Karpas-422 (cell line): ENCODE measurements at regions not wholly inside any gene's neighbourhood (a gene's known extent, or its start where the extent isn't known, plus 50 kb on each side); places are given as distances from the start of the nearest gene placed in this dataset.

Experiments
- DNase-seq: peaks from one replicate; pipeline ENCODE4 v3.0.0-alpha.2; 2015
- H2AFZ ChIP-seq: fragments of 200-600 bp; sonication (generic); 2 replicates; pipeline ENCODE4 v1.6.1; 2014; ENCODE audit warnings: antibody characterized with exemption, low read length, mixed read lengths
- H3K27ac ChIP-seq: fragments of 200-600 bp; sonication (generic); 2 replicates; pipeline ENCODE4 v1.5.1; 2014; ENCODE audit warnings: mild to moderate bottlenecking, low read length, moderate library complexity
- H3K27me3 ChIP-seq: fragments of 200-600 bp; sonication (generic); 2 replicates; pipeline ENCODE4 v1.6.1; 2014; ENCODE audit warnings: low read length, mixed read lengths
- H3K36me3 ChIP-seq: fragments of 200-600 bp; sonication (generic); 2 replicates; pipeline ENCODE4 v1.6.1; 2014; ENCODE audit warnings: low read length, mixed read lengths; ENCODE audit not compliant: insufficient read depth
- H3K4me1 ChIP-seq: fragments of 200-600 bp; sonication (generic); 2 replicates; pipeline ENCODE4 v1.6.1; 2014; ENCODE audit warnings: mild to moderate bottlenecking, low read length, mixed read lengths
- H3K4me2 ChIP-seq: fragments of 200-600 bp; sonication (generic); 2 replicates; pipeline ENCODE4 v1.6.1; 2014; ENCODE audit warnings: low read length, low read depth, mild to moderate bottlenecking; ENCODE audit not compliant: poor library complexity, severe bottlenecking
- H3K4me3 ChIP-seq: fragments of 200-600 bp; sonication (generic); 2 replicates; pipeline ENCODE4 v1.5.1; 2014; ENCODE audit warnings: mild to moderate bottlenecking, antibody characterized with exemption, low read length, mixed read lengths
- H3K79me2 ChIP-seq: fragments of 200-600 bp; sonication (generic); 2 replicates; pipeline ENCODE4 v1.6.1; 2014; ENCODE audit warnings: mild to moderate bottlenecking, low read length, mixed read lengths
- H3K9ac ChIP-seq: fragments of 200-600 bp; sonication (generic); 2 replicates; pipeline ENCODE4 v1.6.0; 2014; ENCODE audit warnings: low read length
- H3K9me2 ChIP-seq: fragments of 200-600 bp; sonication (generic), shearing (Covaris generic); replicated peaks from 2 replicates; pipeline ENCODE4 v1.6.0; 2014; ENCODE audit warnings: mild to moderate bottlenecking, low read length, moderate library complexity; ENCODE audit not compliant: insufficient read depth
- H3K9me3 ChIP-seq: fragments of 300-700, 200-600 bp; sonication (generic); 2 replicates; pipeline ENCODE4 v1.6.1; 2014; ENCODE audit warnings: low read length, mixed read lengths
- H4K20me1 ChIP-seq: fragments of 200-600 bp; sonication (generic); 2 replicates; pipeline ENCODE4 v1.6.1; 2014; ENCODE audit warnings: mild to moderate bottlenecking, antibody characterized with exemption, low read length, low read depth; ENCODE audit not compliant: insufficient read depth

- no peaks in the 10 kb centered on the region for H3K36me3 ChIP-seq
- H3K9me2 ChIP-seq, result no peaks in the 10 kb centered on the region
- H3K4me2 ChIP-seq, result no peak overlapping the region
- no peaks in the 10 kb centered on the region for H3K9me3 ChIP-seq
- no peaks in the 10 kb centered on the region for H3K27me3 ChIP-seq
- H3K4me1 ChIP-seq, result no peaks in the 10 kb centered on the region
- H3K4me3 ChIP-seq, result no peak overlapping the region
- H3K27ac ChIP-seq, result no peak overlapping the region
- no peaks in the 10 kb centered on the region for H3K79me2 ChIP-seq
- no peak overlapping the region for H3K9ac ChIP-seq
- no peaks in the 10 kb centered on the region for H4K20me1 ChIP-seq
- DNase-seq, result no peak
- no peak overlapping the region for H2AFZ ChIP-seq
Observed at GRCh38 chr13:111033172-111034130, 81.7 kb upstream of the ARHGEF7 start.

DNA sequence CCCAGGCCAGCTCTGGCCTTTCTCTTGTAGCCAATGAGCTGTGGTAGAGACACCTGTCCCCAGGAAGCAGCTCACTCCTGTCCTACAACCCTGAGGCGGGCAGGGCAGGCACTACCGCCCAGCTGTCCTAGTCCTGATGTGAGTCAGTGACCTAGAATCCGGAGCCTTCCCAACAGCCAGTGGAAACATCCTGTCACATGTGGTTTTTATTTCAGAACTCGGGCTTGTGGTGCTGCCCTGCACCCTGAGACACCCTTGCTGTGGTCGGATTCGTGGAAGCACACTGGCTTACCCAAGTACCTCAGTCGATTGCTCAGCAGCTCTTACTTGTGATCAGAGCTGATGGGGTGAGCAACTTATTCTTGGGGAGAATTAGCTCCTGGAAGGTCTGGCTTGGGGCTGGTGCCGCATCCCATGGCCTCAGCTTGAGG lies 83.6 kb upstream of the ARHGEF7 start:
- Histone ChIP-seq H2AFZ (no peak overlapping the region), H3K79me2 (no peaks in the 10 kb centered on the region), H3K36me3 (no peaks in the 10 kb centered on the region), H3K27me3 (no peaks in the 10 kb centered on the region), H4K20me1 (no peaks in the 10 kb centered on the region), H3K4me3 (no peak overlapping the region), H3K9me2 (no peaks in the 10 kb centered on the region), H3K27ac (no peak overlapping the region), H3K4me2 (no peak overlapping the region), H3K9ac (no peak overlapping the region), H3K9me3 (no peaks in the 10 kb centered on the region), H3K4me1 (no peaks in the 10 kb centered on the region)
- DNase-seq, result no peak

DNA sequence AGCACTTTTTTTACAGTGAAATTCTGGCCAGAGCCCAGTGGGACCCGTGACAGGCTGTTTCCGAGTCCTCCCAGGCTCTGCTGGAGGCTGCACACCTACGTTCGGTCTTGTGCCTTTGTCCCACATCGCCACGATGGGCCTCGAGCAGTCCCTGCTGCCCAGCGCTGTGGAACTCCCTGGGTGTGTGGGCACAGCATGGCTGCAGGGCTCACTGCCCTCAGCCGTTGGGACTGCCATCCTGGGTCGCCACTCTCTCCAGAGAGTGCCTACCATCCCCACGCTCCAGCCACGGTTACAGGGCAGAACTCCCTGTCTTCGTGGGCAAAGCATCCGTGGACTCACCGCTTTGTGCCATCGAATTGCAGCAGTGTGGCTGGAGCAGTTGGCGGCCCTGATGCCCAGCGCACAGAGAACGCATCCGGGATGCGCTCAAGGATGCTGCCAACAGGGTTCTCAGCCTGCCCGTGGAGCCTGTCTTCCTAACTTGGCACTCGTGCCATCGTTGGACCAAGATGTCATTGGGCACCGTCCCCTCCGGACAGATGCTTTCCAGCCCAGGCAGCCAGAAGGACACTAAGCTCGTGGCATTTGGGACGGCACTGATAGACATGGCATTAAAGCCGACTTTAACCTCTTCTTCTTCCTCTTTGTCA lies 85.0 kb upstream of the ARHGEF7 start:
- Histone ChIP-seq H3K36me3 (no peaks in the 10 kb centered on the region), H3K79me2 (no peaks in the 10 kb centered on the region), H3K27ac (no peak overlapping the region), H3K9me2 (no peaks in the 10 kb centered on the region), H3K27me3 (no peaks in the 10 kb centered on the region), H3K4me1 (no peaks in the 10 kb centered on the region), H3K4me3 (no peak overlapping the region), H3K9ac (no peak overlapping the region), H2AFZ (no peak overlapping the region), H3K4me2 (no peak overlapping the region), H3K9me3 (no peaks in the 10 kb centered on the region), H4K20me1 (no peaks in the 10 kb centered on the region)
- DNase-seq, result no peak

DNA sequence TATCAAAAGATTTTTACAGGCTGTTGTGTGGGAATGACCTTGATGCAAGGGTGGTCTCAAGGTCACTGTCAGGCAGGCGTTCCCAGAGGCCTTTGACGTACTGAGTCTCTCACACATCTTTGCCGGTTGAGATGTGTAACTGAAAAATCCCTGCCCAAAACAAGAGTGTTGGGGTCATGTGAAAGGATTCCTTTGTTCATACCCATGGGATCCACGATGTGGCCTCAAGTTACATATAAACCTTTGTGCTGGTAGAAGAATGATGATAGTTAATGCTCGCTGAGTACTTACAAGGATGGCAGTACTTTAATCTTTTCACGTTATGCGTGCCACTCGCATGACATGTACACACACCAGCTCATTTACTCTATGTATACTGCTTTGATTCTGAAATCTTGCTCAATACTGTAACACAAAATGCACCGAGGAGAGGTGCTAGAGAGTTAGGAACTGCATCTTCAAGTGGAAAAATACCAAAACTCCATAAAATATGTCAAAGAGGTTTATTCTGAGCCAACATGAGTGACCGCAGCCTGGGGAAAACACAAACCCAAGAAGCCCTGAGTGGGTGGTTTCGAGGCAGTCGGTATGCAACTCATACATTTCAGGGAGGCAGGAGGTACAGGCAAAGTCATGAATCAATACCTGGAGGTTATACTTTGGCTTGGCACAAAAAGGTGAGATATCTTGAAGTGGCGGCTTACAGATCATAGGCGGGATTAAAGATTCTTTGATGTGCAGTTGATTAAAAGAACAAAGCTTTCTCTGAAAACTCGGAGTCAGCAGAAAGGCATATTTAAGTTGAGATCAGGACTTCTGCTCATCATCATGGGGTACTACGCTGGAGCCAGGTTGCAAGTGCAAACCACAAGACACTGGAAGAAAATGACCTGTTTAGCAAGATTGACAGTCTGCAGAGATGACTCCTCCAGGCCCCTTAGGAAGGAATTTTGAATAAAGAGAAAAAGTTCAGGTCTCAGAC lies 87.4 kb upstream of the ARHGEF7 start:
- Histone ChIP-seq H3K9ac (no peak overlapping the region), H4K20me1 (no peaks in the 10 kb centered on the region), H2AFZ (no peak overlapping the region), H3K79me2 (no peaks in the 10 kb centered on the region), H3K4me1 (no peaks in the 10 kb centered on the region), H3K27me3 (no peaks in the 10 kb centered on the region), H3K9me2 (no peaks in the 10 kb centered on the region), H3K4me3 (no peak overlapping the region), H3K27ac (no peak overlapping the region), H3K9me3 (no peaks in the 10 kb centered on the region), H3K36me3 (no peaks in the 10 kb centered on the region), H3K4me2 (no peak overlapping the region)
- no peak for DNase-seq

- no peak for DNase-seq
- no peaks in the 10 kb centered on the region for H3K79me2 ChIP-seq
- no peaks in the 10 kb centered on the region for H3K4me1 ChIP-seq
- no peaks in the 10 kb centered on the region for H3K9me2 ChIP-seq
- H3K27me3 ChIP-seq, result no peaks in the 10 kb centered on the region
- no peak overlapping the region for H3K27ac ChIP-seq
- no peak overlapping the region for H3K9ac ChIP-seq
- no peaks in the 10 kb centered on the region for H4K20me1 ChIP-seq
- H3K9me3 ChIP-seq, result no peaks in the 10 kb centered on the region; the same call in 1 of the 2 replicates
- H2AFZ ChIP-seq, result no peak overlapping the region
- H3K4me2 ChIP-seq, result no peak overlapping the region
- no peak overlapping the region for H3K4me3 ChIP-seq
- H3K36me3 ChIP-seq, result no peaks in the 10 kb centered on the region
Observed at GRCh38 chr13:111025310-111025709, 89.8 kb upstream of the ARHGEF7 start.

DNA sequence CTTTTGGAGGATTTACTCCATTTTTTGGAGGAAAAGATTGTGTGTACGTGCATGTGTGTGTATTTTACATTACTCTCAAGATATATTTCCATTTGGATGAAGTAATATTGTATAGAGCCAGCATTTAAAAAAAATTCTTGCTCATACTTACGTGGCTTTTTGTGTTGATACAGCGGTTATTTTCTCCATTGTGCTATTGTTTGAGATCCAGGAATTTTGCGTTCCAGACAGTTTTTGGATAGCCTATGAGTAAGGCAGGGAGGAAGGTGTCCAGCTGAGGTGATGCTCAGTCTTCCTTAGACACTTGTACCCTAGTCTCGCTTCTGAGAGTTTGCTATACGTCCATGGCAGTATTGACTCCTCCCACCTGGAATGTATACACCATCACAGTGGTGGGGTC lies 92.2 kb upstream of the ARHGEF7 start:
- Histone ChIP-seq H3K36me3 (no peaks in the 10 kb centered on the region), H3K4me3 (no peak overlapping the region), H3K27me3 (no peaks in the 10 kb centered on the region), H3K79me2 (no peaks in the 10 kb centered on the region), H3K9me3 (no peaks in the 10 kb centered on the region; the same call in 1 of the 2 replicates), H3K9ac (no peak overlapping the region), H2AFZ (no peak overlapping the region), H3K4me1 (no peaks in the 10 kb centered on the region), H3K4me2 (no peak overlapping the region), H3K9me2 (no peaks in the 10 kb centered on the region), H4K20me1 (no peaks in the 10 kb centered on the region), H3K27ac (no peak overlapping the region)
- DNase-seq, result no peak

- no peak for DNase-seq
- Histone ChIP-seq H3K9ac (no peak overlapping the region), H2AFZ (no peak overlapping the region), H3K27ac (no peak overlapping the region), H3K4me2 (no peak overlapping the region), H3K9me2 (no peaks in the 10 kb centered on the region), H3K9me3 (no peaks in the 10 kb centered on the region; the same call in 1 of the 2 replicates), H3K4me1 (no peaks in the 10 kb centered on the region), H3K36me3 (no peaks in the 10 kb centered on the region), H3K4me3 (no peak overlapping the region), H3K27me3 (no peaks in the 10 kb centered on the region), H4K20me1 (no peaks in the 10 kb centered on the region), H3K79me2 (no peaks in the 10 kb centered on the region)
Observed at GRCh38 chr13:111022241-111022640, 92.9 kb upstream of the ARHGEF7 start.
